LNCaP clone FGC (cell line): ENCODE measurements at regions not wholly inside any gene's neighbourhood (a gene's known extent, or its start where the extent isn't known, plus 50 kb on each side); places are given as distances from the start of the nearest gene placed in this dataset.

Source experiments
- DNase-seq: peaks from one replicate; pipeline ENCODE4 v3.0.0-alpha.2; 2011; ENCODE audit warnings: low read depth
- H3K4me3 ChIP-seq: 2 replicates; pipeline ENCODE4 v1.5.1; 2011; ENCODE audit warnings: mild to moderate bottlenecking, low read depth, low read length, control low read depth
- TF ChIP-seq, protein P1 (sequence below): IDR thresholded peaks from 2 replicates; pipeline ENCODE4 v1.5.1; 2012; ENCODE audit warnings: mild to moderate bottlenecking; ENCODE audit not compliant: control insufficient read depth, insufficient read depth; ENCODE audit errors: extremely low read depth

DNA sequence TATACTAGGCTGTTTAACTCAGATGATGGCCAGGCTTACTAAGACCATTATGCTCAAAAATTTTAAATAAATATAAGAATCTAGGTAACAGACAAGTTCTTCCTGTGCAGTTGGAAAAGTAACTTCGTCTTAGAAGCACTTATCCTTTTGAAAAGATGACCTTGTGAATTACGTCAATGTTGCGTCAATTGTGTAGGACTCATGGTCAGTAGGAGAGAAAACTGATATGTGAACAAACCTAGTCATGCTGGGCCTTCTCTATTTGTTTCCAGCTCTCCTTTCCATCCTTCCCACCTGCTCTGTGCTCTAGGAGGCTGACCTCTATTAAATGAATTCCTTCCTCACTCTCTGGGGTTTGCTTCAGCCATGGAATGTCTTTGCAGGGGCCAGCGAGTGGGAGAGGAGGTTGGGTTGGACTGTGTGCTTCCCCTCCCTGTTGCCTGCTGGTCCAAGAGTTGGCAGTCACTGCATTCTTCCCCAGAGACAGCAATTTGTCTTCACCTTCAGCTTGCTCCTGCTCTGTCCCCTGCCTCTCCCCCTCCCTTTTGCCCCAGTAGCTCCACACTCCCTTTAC is 128.0 kb upstream of the TNFAIP3 start:
- DNase-seq: no peak
- TF ChIP-seq, protein P1, sequence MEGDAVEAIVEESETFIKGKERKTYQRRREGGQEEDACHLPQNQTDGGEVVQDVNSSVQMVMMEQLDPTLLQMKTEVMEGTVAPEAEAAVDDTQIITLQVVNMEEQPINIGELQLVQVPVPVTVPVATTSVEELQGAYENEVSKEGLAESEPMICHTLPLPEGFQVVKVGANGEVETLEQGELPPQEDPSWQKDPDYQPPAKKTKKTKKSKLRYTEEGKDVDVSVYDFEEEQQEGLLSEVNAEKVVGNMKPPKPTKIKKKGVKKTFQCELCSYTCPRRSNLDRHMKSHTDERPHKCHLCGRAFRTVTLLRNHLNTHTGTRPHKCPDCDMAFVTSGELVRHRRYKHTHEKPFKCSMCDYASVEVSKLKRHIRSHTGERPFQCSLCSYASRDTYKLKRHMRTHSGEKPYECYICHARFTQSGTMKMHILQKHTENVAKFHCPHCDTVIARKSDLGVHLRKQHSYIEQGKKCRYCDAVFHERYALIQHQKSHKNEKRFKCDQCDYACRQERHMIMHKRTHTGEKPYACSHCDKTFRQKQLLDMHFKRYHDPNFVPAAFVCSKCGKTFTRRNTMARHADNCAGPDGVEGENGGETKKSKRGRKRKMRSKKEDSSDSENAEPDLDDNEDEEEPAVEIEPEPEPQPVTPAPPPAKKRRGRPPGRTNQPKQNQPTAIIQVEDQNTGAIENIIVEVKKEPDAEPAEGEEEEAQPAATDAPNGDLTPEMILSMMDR: no peak
- H3K4me3 ChIP-seq: no peak overlapping the region

DNA sequence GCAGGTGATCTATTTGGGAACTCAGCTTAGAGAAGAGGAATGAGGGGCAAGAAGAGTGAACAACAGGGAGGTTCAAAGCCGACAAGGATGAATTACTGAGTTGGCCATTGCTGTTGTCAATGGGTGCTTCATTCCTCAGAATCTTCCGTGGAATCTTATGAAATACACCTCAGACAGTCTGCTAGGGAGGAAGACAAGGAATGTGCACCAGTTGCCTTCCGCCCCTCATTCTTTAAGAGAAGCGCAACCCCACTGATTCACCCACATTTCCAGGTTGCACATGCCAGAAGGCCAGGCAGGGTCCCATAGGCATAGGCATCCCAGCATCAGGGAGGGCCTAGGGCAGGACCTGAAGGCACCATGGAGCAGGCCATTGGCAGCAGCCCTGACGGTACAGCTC is 127.5 kb upstream of the TNFAIP3 start:
- no peak overlapping the region for H3K4me3 ChIP-seq
- DNase-seq: no peak
- TF ChIP-seq, protein P1: no peak

DNA sequence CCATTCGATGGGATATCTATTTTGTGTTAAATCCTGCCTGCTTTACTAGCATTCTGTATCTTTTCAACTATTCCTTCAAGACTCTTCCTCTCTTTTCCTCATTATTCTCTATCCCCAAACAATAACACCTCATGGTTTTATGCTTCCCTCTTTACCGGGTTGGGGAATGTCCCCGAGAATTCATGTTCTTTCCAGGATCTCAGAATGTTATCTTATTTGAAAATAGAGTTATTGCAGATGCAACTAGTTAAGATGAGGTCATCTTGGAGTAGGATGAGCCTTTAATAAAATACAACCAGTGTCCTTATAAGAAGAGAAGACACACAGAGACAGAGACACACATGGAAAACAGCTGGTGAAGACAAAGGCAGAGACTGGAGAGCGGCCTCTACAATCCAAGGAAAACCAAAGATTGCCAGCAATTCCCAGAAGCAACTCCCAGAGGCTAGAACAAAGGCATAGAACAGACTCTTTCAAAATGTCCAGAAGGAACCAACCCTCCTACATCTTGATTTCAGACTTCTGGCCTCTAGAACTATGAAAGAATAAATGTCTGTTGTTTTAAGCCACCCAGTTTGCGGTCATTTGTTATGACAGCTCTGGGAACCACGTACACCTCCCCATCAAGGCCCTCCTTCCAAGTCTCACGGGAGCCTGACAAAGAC is 126.8 kb upstream of the TNFAIP3 start:
- no peak for DNase-seq
- TF ChIP-seq, protein P1: no peak
- H3K4me3 ChIP-seq: no peak overlapping the region

DNA sequence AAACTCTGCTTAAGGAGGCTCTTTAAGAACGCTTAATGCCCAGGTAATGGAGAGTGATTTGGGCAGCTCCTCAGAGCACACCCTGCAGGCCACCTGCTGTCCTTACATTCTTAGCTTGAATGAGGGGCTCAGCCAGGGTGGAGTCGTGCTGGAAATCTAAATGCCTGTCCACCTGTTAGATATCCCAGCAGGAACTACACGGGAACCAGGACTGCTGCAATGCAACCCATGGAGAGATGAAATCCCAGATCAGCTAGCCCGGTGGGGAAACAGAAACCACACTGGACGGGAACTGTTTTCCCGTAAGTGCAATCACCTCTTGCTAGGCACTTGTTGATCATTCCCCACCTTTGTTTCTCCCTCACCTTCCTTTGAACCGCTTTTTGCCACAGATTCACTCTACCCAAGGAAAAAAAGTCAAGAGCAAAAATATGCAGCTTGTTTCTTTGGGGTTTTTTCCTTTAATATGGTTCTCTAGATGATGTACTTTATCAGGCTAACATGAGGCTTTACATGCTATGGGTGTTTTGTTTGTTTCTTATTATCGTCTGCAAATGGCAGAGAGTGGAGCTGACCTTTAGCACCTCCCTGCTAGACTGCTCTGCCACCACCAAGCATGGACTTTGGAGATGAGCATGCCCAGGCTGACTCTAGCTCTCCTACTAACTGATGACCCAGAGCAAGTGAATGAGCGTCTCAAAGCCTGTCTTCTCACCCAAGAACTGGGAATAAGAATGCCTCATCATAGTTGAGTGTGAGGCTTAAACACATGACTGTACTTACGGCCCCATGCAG is 125.9 kb upstream of the TNFAIP3 start:
- no peak for DNase-seq
- no peak overlapping the region for H3K4me3 ChIP-seq
- TF ChIP-seq, protein P1: no peak

DNA sequence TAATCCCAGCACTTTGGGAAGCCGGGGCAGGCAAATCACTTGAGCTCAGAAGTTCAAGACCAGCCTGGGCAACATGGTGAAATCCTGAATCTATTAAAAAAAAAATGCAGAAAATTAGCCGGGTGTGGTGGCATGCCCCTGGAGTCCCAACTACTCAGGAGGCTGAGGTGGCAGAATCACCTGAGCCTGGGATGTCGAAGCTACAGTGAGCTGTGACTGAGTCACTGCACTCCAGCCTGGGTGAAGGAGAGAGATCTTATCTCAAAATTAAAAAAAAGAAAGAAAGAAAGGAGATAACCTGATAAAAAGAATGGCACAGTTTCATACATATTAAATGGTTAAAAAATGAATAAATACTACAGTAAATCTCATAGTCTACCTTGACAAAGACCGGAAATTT is 123.6 kb upstream of the TNFAIP3 start:
- H3K4me3 ChIP-seq: no peak overlapping the region
- TF ChIP-seq, protein P1: no peak
- no peak for DNase-seq

DNA sequence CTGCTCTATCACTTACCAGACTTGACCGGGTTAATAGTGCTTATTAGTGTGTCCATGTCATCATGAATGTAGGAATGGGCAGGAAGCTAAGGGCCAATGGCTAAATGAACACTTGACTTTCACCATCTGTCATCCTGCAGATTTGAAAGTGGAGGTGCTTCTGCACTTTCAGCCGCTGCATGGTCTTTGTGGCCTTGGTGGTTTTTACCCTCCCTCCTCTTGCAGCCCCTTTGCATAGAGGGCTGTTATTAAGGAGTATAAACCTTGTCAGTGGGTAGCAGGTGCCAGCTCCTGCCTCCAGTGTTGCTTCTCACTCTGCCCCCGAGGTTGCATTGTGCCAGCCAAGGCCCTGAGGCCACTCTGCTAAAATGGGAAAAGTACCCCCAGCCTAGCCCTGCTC is 122.2 kb upstream of the TNFAIP3 start:
- H3K4me3 ChIP-seq: no peak overlapping the region
- DNase-seq: no peak
- TF ChIP-seq, protein P1: no peak
